Endothelial cell (in vitro differentiated cells): ENCODE measurements at regions not wholly inside any gene's neighbourhood (a gene's known extent, or its start where the extent isn't known, plus 50 kb on each side); places are given as distances from the start of the nearest gene placed in this dataset.

Experiments used
- DNase-seq: peaks from one replicate; pipeline ENCODE4 v3.0.0; 2021; ENCODE audit warnings: low spot score
- H3K27ac Mint-ChIP-seq: one replicate; pipeline ENCODE4 v1.8.0; 2021; ENCODE audit warnings: mixed read lengths, inconsistent platforms; ENCODE audit not compliant: unreplicated experiment
- H3K27me3 Mint-ChIP-seq: one replicate; pipeline ENCODE4 v1.8.0; 2021; ENCODE audit warnings: mild to moderate bottlenecking, moderate library complexity, mixed read lengths, inconsistent platforms; ENCODE audit not compliant: unreplicated experiment
- H3K36me3 Mint-ChIP-seq: one replicate; pipeline ENCODE4 v1.8.0; 2021; ENCODE audit warnings: mild to moderate bottlenecking, low read depth, mixed read lengths, inconsistent platforms; ENCODE audit not compliant: unreplicated experiment
- H3K4me1 Mint-ChIP-seq: one replicate; pipeline ENCODE4 v1.8.0; 2021; ENCODE audit warnings: mild to moderate bottlenecking, mixed read lengths, inconsistent platforms; ENCODE audit not compliant: unreplicated experiment
- H3K4me3 Mint-ChIP-seq: one replicate; pipeline ENCODE4 v1.8.0; 2021; ENCODE audit warnings: mild to moderate bottlenecking, mixed read lengths, inconsistent platforms; ENCODE audit not compliant: unreplicated experiment
- H3K9me3 Mint-ChIP-seq: one replicate; pipeline ENCODE4 v1.8.0; 2021; ENCODE audit warnings: mixed read lengths, inconsistent platforms; ENCODE audit not compliant: unreplicated experiment
- TF ChIP-seq, protein P1 (sequence below): fragments of 200-600 bp; sonication (generic); IDR thresholded peaks from one replicate; pipeline ENCODE4 v1.5.0; 2021; ENCODE audit warnings: antibody characterized with exemption; ENCODE audit not compliant: unreplicated experiment

GRCh38 chr5:4570047-4570995, 569.8 kb upstream of the ADAMTS16 start:
- Mint-ChIP-seq H3K4me1 (no peaks in the 10 kb centered on the region), H3K9me3 (no peaks in the 10 kb centered on the region), H3K27ac (no peak overlapping the region), H3K4me3 (no peak overlapping the region), H3K36me3 (no peaks in the 10 kb centered on the region), H3K27me3 (peaks cover 4% of the 10 kb centered on the region)
- no peak for DNase-seq
- TF ChIP-seq, protein P1, sequence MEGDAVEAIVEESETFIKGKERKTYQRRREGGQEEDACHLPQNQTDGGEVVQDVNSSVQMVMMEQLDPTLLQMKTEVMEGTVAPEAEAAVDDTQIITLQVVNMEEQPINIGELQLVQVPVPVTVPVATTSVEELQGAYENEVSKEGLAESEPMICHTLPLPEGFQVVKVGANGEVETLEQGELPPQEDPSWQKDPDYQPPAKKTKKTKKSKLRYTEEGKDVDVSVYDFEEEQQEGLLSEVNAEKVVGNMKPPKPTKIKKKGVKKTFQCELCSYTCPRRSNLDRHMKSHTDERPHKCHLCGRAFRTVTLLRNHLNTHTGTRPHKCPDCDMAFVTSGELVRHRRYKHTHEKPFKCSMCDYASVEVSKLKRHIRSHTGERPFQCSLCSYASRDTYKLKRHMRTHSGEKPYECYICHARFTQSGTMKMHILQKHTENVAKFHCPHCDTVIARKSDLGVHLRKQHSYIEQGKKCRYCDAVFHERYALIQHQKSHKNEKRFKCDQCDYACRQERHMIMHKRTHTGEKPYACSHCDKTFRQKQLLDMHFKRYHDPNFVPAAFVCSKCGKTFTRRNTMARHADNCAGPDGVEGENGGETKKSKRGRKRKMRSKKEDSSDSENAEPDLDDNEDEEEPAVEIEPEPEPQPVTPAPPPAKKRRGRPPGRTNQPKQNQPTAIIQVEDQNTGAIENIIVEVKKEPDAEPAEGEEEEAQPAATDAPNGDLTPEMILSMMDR, result no peak

DNA sequence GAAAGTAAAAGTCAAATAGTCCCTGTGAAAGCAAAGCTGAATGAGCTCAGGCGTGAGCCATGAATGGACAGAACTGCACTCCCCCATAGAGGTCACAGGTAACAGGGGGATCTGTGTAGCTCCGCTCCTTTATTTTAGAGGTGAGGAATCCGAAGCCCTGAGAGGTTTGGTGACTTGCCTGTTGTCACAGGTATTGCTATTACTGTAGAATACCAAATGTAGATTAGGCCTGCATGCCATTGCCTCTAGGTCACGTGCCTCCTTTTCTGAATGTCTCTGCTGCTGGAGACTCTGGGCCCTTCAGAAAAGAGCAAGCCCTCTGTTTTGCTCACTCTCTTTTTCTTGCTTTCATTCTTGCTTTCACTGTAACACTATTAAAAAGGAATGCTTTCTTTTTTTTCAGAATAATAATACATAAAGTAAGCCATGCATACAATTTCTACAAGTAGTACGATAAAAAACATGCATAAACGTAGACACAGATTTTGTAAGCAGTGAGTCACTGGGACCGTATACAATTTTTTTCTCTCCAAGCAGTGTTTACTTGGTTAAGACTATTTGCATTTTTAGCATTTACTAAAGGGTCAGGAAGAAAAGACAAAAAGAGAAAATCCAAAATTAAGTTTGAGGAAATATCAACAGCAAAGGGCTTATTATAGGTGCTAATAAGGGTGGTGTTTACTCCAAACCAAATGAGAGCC, 568.7 kb upstream of the ADAMTS16 start:
- H3K36me3 Mint-ChIP-seq, result no peaks in the 10 kb centered on the region
- H3K4me1 Mint-ChIP-seq, result no peaks in the 10 kb centered on the region
- TF ChIP-seq, protein P1, result no peak
- DNase-seq, result no peak
- no peak overlapping the region for H3K4me3 Mint-ChIP-seq
- H3K9me3 Mint-ChIP-seq, result no peaks in the 10 kb centered on the region
- no peak overlapping the region for H3K27ac Mint-ChIP-seq
- peaks cover 4% of the 10 kb centered on the region for H3K27me3 Mint-ChIP-seq

DNA sequence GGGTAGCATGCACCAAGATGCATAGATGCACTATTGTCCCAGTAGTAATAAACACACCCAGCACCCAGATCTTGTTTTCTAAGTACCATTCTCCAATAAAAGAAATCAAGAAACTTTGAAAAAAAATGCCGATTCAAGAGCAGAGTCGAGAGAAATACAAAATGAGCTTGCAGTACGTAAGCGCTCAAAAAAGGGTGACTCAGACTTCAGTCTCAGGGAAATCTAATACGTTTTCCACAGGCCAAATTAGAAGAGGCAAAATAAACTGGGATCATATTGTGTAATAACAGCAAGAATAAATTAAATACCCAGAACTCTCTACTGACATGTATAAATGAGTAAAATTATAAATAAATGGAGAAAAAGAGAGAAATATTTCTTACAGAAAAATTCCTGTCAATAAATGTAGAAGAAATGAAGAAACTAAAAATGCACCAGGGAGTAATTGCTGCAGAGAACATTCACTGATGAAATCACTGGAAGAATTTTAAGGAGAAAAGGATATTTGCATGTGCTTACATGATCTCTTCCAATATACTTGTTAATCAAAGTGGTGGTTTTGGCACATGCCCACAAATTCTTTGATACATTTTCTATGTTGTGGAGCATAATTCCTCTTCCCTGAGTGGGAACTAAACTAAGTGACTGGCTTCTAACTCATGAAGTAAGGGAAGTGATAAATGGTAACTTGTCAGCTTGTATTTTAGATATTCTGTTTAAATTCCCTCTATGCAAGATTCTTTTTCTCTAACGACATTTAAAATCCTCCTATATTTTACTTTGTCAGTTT, 567.6 kb upstream of the ADAMTS16 start:
- no peak for DNase-seq
- H3K4me3 Mint-ChIP-seq, result no peak overlapping the region
- no peak overlapping the region for H3K27ac Mint-ChIP-seq
- TF ChIP-seq, protein P1, result no peak
- H3K36me3 Mint-ChIP-seq, result no peaks in the 10 kb centered on the region
- H3K4me1 Mint-ChIP-seq, result no peaks in the 10 kb centered on the region
- no peaks in the 10 kb centered on the region for H3K9me3 Mint-ChIP-seq
- H3K27me3 Mint-ChIP-seq, result peaks cover 4% of the 10 kb centered on the region

DNA sequence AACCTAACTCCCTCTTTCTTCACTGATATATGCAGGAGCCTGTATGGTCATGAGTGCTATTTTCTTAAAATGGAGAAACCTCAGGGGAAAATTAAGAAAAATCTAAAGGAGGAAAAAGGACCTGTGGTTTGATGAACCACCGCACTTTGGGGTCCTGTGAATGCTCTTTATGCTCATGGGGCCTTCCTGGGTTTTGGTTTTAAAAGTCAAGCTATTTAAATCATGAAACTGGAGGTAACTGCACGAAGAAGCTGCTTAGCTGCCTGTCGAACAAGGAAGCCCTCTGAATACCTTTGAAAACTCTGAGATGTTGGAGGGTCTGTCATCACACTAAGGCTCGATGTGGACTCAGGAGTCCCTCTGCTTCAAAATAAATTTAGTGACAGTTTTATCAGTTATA, 564.5 kb upstream of the ADAMTS16 start:
- Mint-ChIP-seq H3K4me3 (no peak overlapping the region), H3K27ac (no peak overlapping the region), H3K27me3 (peaks cover 2% of the 10 kb centered on the region), H3K4me1 (no peaks in the 10 kb centered on the region), H3K36me3 (no peaks in the 10 kb centered on the region), H3K9me3 (no peaks in the 10 kb centered on the region)
- TF ChIP-seq, protein P1, result no peak
- DNase-seq, result no peak
